ENCODE measurements at regions not wholly inside any gene's neighbourhood (a gene's known extent, or its start where the extent isn't known, plus 50 kb on each side); places are given as distances from the start of the nearest gene placed in this dataset.

DNA sequence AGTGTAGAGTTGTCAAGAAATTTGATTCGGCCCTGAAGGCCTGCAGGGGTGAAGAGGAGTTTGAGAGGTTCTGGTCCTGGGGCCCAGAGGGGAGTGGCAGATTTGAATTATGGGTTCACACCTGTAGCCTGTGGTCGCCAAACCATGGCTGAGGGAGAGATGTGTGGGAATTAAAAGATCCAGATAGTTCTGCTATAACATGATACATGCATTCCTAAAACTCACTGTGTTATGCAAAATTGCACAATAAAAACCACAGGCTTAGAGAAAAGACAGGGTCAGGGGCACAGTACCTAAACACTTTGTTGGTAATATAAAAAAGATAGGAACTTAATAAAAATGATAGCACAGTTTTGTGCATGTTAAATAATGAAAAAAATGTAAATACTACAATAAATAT is 106.2 kb downstream of the TMEM30B start:
- ATAC-seq (replicated peaks in 1 of 2): no peak
- H3K4me3 Mint-ChIP-seq: peak overlapping the region; percentile 8 to 9
- no peak overlapping the region for H3K27ac Mint-ChIP-seq
- peaks cover 3 to 4% of the 10 kb centered on the region in 2 donors for H3K9me3 Mint-ChIP-seq
- peaks cover 60% of the 10 kb centered on the region for H3K4me1 Mint-ChIP-seq (ENCODE audit: low read depth)
- no peak for DNase-seq
- peaks cover 6 to 10% of the 10 kb centered on the region in 2 donors for H3K36me3 Mint-ChIP-seq (ENCODE audit: insufficient read depth in 2 of 2)
- peaks cover 11% of the 10 kb centered on the region for H3K27me3 Mint-ChIP-seq (ENCODE audit: low read depth)

DNA sequence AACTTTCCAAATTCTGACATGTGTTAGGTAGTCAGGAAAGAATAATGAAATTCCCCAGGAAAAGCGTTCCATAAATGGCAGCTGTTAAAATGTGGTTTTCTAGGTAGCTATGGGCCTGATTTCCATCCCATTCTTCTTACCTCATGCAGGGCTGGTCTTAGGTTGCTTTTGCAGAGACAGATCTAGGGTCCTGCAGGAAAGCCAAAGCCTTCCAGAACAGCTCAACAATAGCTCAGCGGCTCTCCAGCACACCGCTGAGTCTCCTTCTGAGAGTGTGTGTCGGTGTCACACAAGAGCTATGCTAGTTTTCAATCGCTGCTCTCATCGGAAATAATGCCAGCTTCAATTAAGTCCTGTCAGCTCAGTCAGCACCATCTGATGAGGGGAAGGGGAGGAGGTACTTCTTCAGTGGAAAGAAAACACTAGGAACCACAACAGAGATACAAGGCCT is 106.7 kb downstream of the TMEM30B start:
- ATAC-seq (replicated peaks in 1 of 2): no peak
- peaks cover 14% of the 10 kb centered on the region for H3K27me3 Mint-ChIP-seq (ENCODE audit: low read depth)
- peaks cover 3 to 4% of the 10 kb centered on the region in 2 donors for H3K9me3 Mint-ChIP-seq
- DNase-seq: no peak
- H3K4me3 Mint-ChIP-seq: peak overlapping the region; percentile 8 to 9
- H3K4me1 Mint-ChIP-seq (ENCODE audit: low read depth): peaks cover 56% of the 10 kb centered on the region
- H3K36me3 Mint-ChIP-seq (ENCODE audit: insufficient read depth in 2 of 2): peaks cover 6 to 10% of the 10 kb centered on the region in 2 donors
- no peak overlapping the region for H3K27ac Mint-ChIP-seq

DNA sequence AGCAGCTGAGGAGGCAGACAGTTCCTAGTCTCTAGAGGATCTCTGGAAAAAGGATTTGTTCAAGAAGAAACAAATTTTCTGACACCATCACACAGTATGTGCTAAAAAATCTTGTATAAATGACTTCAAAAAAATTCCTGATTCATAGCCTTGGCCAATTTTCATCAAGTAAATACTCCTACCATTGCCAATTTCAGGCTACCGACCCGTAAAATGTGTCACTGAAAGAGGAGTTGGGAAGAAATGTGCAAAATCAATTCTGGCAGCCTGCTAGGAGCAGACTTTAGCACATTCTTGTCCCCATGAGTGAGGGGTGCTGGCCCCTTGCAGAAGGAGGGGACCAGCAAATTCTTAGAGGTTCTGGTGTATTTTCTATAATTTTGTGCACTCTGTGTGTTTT is 109.4 kb downstream of the TMEM30B start:
- DNase-seq (no peak), ATAC-seq (replicated peaks in 1 of 2) (no peak)
- Mint-ChIP-seq H3K4me3 (no peak overlapping the region), H3K36me3 (ENCODE audit: insufficient read depth in 2 of 2) (peaks cover 6 to 10% of the 10 kb centered on the region in 2 donors), H3K27ac (no peak overlapping the region), H3K9me3 (peaks cover 0 to 4% of the 10 kb centered on the region in 2 donors), H3K4me1 (ENCODE audit: low read depth) (peaks cover 29% of the 10 kb centered on the region), H3K27me3 (ENCODE audit: low read depth) (peaks cover 20% of the 10 kb centered on the region)

DNA sequence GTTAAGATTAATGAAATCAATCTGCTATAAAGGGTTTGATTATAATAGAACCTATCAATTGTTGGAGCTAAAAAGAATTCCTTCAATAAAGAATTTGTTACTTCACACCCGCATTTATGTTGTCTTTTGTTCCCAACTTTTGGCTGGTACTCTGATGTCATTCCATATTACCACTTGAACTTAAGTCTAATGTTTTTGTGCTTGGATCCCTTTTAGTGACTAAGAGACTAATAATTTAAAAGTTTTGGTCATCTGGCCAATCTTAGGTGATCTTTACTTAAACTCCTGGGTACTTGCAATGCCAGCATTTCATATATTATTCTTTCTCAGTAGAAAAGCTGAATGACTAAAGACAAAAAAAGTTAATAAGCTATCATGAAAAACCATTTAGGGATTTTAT is 113.0 kb downstream of the TMEM30B start:
- Mint-ChIP-seq H3K4me1 (ENCODE audit: low read depth) (no peaks in the 10 kb centered on the region), H3K27me3 (ENCODE audit: low read depth) (peaks cover 36% of the 10 kb centered on the region), H3K4me3 (no peak overlapping the region), H3K9me3 (peaks cover 3 to 4% of the 10 kb centered on the region in 2 donors), H3K27ac (no peak overlapping the region), H3K36me3 (ENCODE audit: insufficient read depth in 2 of 2) (peaks cover 8 to 12% of the 10 kb centered on the region in 2 donors)
- DNase-seq (no peak), ATAC-seq (replicated peaks in 1 of 2) (no peak)

DNA sequence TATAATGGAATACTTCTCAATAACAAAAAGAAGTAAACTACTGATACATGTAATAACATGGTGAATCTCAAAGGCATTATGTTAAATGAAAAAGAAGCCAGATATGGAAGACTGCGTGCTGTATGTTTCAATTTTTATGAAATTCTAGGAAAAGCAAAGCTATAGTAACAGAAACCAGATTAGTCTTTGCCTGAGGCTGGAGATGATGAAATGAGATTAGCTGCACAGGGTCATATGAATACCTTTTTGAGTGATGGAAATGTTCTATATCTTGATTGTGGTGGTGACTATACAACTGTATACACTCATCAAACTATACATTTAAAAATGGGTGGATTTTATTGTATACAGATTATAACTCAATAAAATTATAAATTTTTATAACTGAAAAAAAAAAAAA is 113.5 kb downstream of the TMEM30B start:
- DNase-seq: no peak
- Mint-ChIP-seq H3K27ac (no peak overlapping the region), H3K4me1 (ENCODE audit: low read depth) (no peaks in the 10 kb centered on the region)

DNA sequence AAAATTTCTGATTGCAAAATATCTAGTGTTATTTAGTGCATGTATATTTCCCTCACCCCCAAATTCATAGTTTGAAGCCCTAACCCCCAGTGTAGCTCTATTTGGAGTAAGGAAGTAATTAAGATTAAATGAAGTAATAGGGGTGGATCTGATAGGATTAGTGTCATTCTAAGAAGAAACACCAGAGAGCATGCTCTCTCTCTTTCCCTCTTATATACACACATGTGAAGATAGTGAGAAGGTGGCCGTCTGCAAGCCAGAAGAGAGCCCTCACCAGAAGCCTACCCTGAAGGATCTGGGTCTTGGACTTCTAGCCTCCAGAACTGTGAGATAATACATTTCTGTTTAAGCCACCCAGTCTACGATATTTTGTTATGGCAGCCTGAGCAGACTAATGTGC is 120.3 kb downstream of the TMEM30B start:
- ATAC-seq (replicated peaks in 1 of 2) (no peak), DNase-seq (no peak)
- no peak overlapping the region for H3K27ac Mint-ChIP-seq
- H3K27me3 Mint-ChIP-seq (ENCODE audit: low read depth): peaks cover 35% of the 10 kb centered on the region
- no peak overlapping the region for H3K4me3 Mint-ChIP-seq
- H3K36me3 Mint-ChIP-seq (ENCODE audit: insufficient read depth in 2 of 2): peaks cover 7 to 8% of the 10 kb centered on the region in 2 donors
- H3K4me1 Mint-ChIP-seq (ENCODE audit: low read depth): no peaks in the 10 kb centered on the region
- peaks cover 1 to 3% of the 10 kb centered on the region in 2 donors for H3K9me3 Mint-ChIP-seq

More for the DNA sequence above, 113.5 kb downstream of the TMEM30B start:
- no peak overlapping the region for H3K4me3 Mint-ChIP-seq
- H3K36me3 Mint-ChIP-seq (ENCODE audit: insufficient read depth in 2 of 2): peaks cover 8% of the 10 kb centered on the region in 2 donors
- peaks cover 1 to 3% of the 10 kb centered on the region in 2 donors for H3K9me3 Mint-ChIP-seq
- H3K27me3 Mint-ChIP-seq (ENCODE audit: low read depth): peaks cover 40% of the 10 kb centered on the region
- ATAC-seq (replicated peaks in 1 of 2): no peak

DNA sequence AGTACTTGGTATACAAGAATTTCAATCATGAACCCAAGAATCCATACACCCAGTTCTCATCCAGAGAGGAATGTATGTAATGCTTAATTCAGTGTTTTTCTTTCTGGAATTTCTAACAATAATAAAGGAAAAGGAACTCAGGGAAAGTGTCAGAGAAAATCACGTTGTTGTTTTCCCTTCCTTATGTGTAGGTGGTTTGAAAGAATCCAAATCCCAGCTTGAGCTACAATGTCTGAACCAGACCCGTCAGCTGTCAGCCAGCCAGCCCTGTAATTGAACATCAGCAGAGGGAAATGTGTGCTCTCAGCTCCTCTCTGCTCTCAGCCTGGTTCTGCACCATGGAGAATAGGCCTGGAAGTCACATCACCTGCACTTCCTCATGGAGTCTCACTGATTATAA is 126.5 kb downstream of the TMEM30B start:
- no peak for DNase-seq
- Mint-ChIP-seq H3K36me3 (ENCODE audit: insufficient read depth in 2 of 2) (no peaks in the 10 kb centered on the region), H3K27ac (no peak overlapping the region), H3K9me3 (no peaks in the 10 kb centered on the region), H3K4me3 (no peak overlapping the region), H3K4me1 (ENCODE audit: low read depth) (no peaks in the 10 kb centered on the region), H3K27me3 (ENCODE audit: low read depth) (peaks cover 21% of the 10 kb centered on the region)
- no peak for ATAC-seq (replicated peaks in 1 of 2)

DNA sequence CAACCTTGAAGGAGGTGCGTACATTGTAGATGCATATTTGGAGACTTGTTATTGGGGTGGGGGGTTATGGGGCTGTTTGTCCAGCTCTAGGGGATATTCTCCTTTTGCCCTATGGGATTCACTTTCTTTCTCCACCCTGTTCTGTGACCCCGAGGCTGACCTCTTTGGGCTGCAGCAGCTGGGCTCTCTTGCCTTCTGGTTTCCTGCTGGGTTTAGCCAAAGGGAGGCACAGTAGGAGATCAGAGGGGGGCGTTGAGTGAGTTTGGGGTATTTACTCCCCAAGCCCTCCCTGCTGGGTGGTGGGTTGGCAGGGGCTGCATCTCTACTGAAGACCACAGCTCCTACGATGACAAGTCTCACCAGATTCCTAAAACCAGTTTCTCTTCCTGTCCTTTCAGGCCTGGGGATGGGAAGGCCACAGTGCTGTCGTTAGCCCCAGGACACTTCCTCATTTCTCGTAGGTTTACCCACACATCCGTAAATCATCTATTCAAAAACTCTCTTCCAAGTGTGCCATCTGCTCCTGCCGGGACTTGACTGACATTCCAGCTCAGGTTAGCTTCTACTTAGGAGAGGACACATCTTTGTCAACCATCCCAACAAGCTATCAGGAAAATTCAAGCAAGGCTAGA is 127.1 kb downstream of the TMEM30B start:
- Mint-ChIP-seq H3K9me3 (no peaks in the 10 kb centered on the region), H3K27me3 (ENCODE audit: low read depth) (peaks cover 27% of the 10 kb centered on the region), H3K27ac (no peak overlapping the region), H3K36me3 (ENCODE audit: insufficient read depth in 2 of 2) (no peaks in the 10 kb centered on the region), H3K4me3 (no peak overlapping the region), H3K4me1 (ENCODE audit: low read depth) (no peaks in the 10 kb centered on the region)
- DNase-seq (no peak), ATAC-seq (replicated peaks in 1 of 2) (no peak)

DNA sequence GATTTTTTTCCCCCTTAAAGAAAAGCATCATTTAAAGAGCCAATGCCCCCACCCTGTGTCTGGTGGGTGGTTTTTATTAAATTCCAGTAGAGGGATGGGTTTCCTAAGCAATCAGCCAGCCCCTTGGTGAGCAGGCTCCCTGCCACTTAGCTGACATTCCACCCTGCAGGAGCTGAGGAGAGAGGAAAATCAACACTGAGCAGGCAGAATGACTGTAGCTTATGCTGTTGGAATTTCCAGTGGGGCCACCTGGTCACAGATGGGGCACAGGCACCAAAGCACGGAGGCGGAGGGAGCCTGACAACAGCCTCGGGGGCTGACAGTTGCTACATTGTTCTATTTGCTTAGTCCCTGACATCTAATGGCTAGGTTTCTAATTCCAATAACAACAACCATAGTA is 127.7 kb downstream of the TMEM30B start:
- H3K4me3 Mint-ChIP-seq: no peak overlapping the region
- H3K4me1 Mint-ChIP-seq (ENCODE audit: low read depth): no peaks in the 10 kb centered on the region
- no peak for ATAC-seq (replicated peaks in 1 of 2)
- no peaks in the 10 kb centered on the region for H3K9me3 Mint-ChIP-seq
- no peak for DNase-seq
- no peaks in the 10 kb centered on the region for H3K36me3 Mint-ChIP-seq (ENCODE audit: insufficient read depth in 2 of 2)
- peaks cover 27% of the 10 kb centered on the region for H3K27me3 Mint-ChIP-seq (ENCODE audit: low read depth)
- H3K27ac Mint-ChIP-seq: no peak overlapping the region

DNA sequence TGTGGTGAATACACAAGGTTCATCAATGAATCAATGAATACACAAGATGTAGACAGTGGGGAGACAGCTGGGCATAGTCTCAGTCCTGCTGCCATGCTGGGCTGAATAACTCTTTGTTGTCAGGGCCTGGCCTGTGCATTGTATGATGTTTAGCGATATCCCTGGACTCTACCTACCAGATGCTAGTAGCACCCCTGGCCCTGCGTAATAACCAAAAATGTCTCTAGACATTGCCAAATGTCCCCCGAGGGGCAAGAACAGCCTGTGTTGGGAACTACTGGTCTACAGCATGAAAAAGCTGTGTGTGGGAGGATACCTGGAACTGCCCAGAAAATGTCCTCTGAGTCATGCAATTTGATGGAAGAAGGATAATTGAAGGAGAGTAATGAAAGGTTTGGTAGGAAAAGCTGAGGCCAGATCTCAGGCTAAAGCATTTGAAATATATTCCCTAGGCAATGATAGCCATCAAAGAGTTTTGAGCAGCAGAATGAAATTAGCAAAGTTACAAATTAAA is 128.2 kb downstream of the TMEM30B start:
- ATAC-seq (replicated peaks in 1 of 2) (no peak), DNase-seq (no peak)
- Mint-ChIP-seq H3K4me1 (ENCODE audit: low read depth) (no peaks in the 10 kb centered on the region), H3K4me3 (no peak overlapping the region), H3K36me3 (ENCODE audit: insufficient read depth in 2 of 2) (no peaks in the 10 kb centered on the region), H3K27me3 (ENCODE audit: low read depth) (peaks cover 27% of the 10 kb centered on the region), H3K9me3 (no peaks in the 10 kb centered on the region), H3K27ac (no peak overlapping the region)

DNA sequence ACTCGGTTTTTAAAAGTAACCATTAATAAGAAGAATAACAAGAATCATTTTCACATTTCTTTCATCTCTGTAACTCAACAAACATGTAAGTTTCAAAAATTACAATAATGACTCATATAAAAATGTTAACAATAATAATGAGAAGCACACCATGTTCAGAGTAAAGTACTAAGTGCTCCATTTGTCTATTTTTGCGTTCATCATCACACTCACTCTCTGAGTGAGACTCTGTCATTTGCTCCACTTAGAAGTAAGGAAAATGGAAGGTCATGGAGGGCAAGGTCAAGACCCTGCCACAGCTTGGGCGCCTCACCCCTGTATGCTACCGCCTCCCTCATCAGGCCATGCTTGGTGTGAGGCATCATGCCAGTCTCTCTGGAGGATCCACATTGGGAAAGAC is 129.9 kb downstream of the TMEM30B start:
- H3K9me3 Mint-ChIP-seq: no peaks in the 10 kb centered on the region
- H3K4me1 Mint-ChIP-seq (ENCODE audit: low read depth): no peaks in the 10 kb centered on the region
- DNase-seq (no peak), ATAC-seq (replicated peaks in 1 of 2) (no peak)
- no peak overlapping the region for H3K4me3 Mint-ChIP-seq
- H3K27me3 Mint-ChIP-seq (ENCODE audit: low read depth): peaks cover 27% of the 10 kb centered on the region
- H3K36me3 Mint-ChIP-seq (ENCODE audit: insufficient read depth in 2 of 2): no peaks in the 10 kb centered on the region
- H3K27ac Mint-ChIP-seq: no peak overlapping the region

DNA sequence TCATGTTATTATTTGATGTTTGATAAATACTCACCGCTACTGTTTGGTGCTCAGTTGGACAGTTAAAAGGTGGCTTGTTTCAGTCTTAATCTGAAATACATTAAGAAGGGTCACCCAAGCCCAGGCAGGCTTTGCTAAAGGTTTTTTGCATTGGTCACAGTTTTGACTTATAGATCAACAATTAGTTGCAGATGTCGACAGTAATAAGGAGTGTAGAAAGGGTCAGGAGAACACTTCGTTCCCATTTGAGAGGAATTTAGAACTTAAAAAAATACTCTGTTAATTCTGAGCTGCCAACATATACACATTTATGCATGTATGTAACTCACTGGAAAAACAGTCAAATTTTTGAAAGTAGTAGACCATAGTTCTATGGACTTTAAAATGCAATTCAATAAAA is 130.3 kb downstream of the TMEM30B start:
- no peak overlapping the region for H3K4me3 Mint-ChIP-seq
- H3K4me1 Mint-ChIP-seq (ENCODE audit: low read depth): no peaks in the 10 kb centered on the region
- ATAC-seq (replicated peaks in 1 of 2) (no peak), DNase-seq (no peak)
- H3K27ac Mint-ChIP-seq: no peak overlapping the region
- no peaks in the 10 kb centered on the region for H3K9me3 Mint-ChIP-seq
- no peaks in the 10 kb centered on the region for H3K36me3 Mint-ChIP-seq (ENCODE audit: insufficient read depth in 2 of 2)
- H3K27me3 Mint-ChIP-seq (ENCODE audit: low read depth): peaks cover 27% of the 10 kb centered on the region

DNA sequence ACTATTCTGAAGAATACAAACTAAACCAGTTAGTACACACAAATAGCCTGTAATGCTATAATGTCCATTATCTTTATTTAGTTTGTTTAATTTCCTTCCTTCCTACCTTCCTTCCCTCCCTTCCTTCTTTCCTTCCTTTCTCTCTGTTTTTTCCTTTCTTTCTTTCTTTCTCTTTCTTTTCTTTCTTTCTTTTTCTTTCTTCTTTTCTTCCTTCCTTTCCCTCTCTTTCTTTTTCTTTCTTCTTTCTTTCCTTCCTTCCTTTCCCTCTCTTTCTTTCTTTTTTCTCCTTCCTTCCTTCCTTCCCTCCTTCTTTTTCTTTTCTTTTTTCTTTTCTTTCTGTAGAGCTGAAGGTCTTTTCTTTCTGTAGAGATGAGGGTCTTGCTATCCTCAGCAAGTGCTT is 131.2 kb downstream of the TMEM30B start:
- no peak for DNase-seq
- no peaks in the 10 kb centered on the region for H3K36me3 Mint-ChIP-seq (ENCODE audit: insufficient read depth in 2 of 2)
- no peak overlapping the region for H3K4me3 Mint-ChIP-seq
- no peaks in the 10 kb centered on the region for H3K4me1 Mint-ChIP-seq (ENCODE audit: low read depth)
- ATAC-seq (replicated peaks in 1 of 2): no peak
- H3K27ac Mint-ChIP-seq: no peak overlapping the region
- peaks cover 27% of the 10 kb centered on the region for H3K27me3 Mint-ChIP-seq (ENCODE audit: low read depth)
- no peaks in the 10 kb centered on the region for H3K9me3 Mint-ChIP-seq

Data from activated T-cell treated with anti-CD3 and anti-CD28 coated beads, Interleukin-2, amount 50 U/mL, for 72 hours (primary cell).